Colonic mucosa (tissue), 4 donors: ENCODE measurements at regions not wholly inside any gene's neighbourhood (a gene's known extent, or its start where the extent isn't known, plus 50 kb on each side); places are given as distances from the start of the nearest gene placed in this dataset.

Source experiments
- DNase-seq: peaks from one replicate; pipeline ENCODE4 v3.0.0-alpha.2; 2020
- H3K27ac ChIP-seq: fragments of 200-600 bp; one replicate; pipeline ENCODE4 v1.8.0; 2021
- H3K27me3 ChIP-seq: fragments of 200-600 bp; one replicate; pipeline ENCODE4 v1.8.0; 2021
- H3K36me3 ChIP-seq: fragments of 200-600 bp; one replicate; pipeline ENCODE4 v1.8.0; 2021
- H3K4me1 ChIP-seq: fragments of 200-600 bp; one replicate; pipeline ENCODE4 v1.8.0; 2021; ENCODE audit warnings: mild to moderate bottlenecking
- H3K4me3 ChIP-seq: fragments of 200-600 bp; one replicate; pipeline ENCODE4 v1.8.0; 2021
- H3K9ac ChIP-seq, 2 donors: one replicate each; pipeline ENCODE4 v1.7.0; 2013; ENCODE audit warnings: control low read depth in 2 of 2, low read depth in 2 of 2, low read length in 2 of 2
- H3K9me3 ChIP-seq: fragments of 200-600 bp; one replicate; pipeline ENCODE4 v1.8.0; 2021
- intact Hi-C: fragments of 100-400 bp; cut with DNase I; formaldehyde crosslinking; loops from one replicate; pipeline ENCODE4 v1.14.1; 2022
- TF ChIP-seq, protein P1 (sequence below): fragments of 200-600 bp; IDR thresholded peaks from one replicate; pipeline ENCODE4 v1.8.0; 2022; ENCODE audit warnings: antibody characterized with exemption, mild to moderate bottlenecking
- donor health status: healthy.
- donor health status: DM: no; HTN: no; CAD: no.
- donor health status: DM: no; HTN: no; CAD: no.

DNA sequence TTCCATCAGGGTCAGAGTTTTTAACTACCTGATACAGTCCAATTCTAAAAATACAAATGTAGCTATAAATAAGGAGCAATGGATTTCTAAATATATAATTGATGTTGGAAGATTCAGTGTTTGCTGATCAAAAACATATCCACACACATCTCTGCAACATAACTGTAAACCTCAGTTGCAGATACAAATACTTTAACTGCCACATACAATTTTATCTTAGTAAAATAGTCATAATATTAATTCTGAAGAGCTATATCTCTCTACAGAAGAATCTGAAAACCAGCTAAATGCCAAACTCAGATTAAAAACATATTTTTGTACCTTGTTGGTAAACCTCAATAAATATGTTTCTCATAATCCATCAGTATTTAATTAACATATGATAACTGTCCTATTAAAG, 674.3 kb upstream of the INTU start:
- DNase-seq = no peak
- H3K9ac ChIP-seq = no peak overlapping the region
- no peak overlapping the region for H3K4me3 ChIP-seq
- no peaks in the 10 kb centered on the region for H3K36me3 ChIP-seq
- H3K27me3 ChIP-seq = no peaks in the 10 kb centered on the region
- TF ChIP-seq, protein P1, sequence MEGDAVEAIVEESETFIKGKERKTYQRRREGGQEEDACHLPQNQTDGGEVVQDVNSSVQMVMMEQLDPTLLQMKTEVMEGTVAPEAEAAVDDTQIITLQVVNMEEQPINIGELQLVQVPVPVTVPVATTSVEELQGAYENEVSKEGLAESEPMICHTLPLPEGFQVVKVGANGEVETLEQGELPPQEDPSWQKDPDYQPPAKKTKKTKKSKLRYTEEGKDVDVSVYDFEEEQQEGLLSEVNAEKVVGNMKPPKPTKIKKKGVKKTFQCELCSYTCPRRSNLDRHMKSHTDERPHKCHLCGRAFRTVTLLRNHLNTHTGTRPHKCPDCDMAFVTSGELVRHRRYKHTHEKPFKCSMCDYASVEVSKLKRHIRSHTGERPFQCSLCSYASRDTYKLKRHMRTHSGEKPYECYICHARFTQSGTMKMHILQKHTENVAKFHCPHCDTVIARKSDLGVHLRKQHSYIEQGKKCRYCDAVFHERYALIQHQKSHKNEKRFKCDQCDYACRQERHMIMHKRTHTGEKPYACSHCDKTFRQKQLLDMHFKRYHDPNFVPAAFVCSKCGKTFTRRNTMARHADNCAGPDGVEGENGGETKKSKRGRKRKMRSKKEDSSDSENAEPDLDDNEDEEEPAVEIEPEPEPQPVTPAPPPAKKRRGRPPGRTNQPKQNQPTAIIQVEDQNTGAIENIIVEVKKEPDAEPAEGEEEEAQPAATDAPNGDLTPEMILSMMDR = no peak
- H3K27ac ChIP-seq = no peak overlapping the region
- H3K9me3 ChIP-seq = no peaks in the 10 kb centered on the region
- no peaks in the 10 kb centered on the region for H3K4me1 ChIP-seq
- intact Hi-C loops = no loop called here

DNA sequence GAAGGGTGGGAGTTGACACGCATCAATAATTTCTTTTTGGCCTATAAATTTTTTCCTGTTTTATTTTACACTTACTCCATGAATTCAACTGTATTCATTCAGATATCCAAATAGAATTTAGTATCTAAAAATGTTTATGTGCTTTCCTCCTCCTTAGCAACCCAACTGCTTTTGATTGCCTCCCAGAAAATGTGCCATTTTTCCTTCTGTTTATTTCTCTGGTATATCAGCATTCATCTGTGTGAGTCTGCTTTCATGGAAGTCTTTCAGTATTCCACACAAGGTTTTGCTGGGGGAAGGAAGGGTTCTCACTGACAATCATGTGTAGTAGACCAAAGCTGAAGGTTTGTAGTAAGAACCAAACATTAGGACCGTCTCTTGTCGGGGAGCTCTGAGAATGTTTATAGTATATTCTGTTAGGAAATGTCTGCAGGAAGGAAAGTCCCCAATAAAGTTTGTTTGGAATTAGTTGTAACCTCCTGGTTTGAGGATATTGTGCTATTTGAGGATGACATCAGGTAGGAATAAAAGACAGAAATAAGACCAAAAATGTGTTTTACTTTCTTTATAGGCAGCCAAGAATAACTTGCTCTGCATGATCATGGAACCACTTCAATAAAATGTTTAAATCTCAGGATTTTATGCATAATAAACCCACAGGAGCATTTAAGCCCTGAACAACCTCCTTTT, 673.6 kb upstream of the INTU start:
- DNase-seq = no peak

DNA sequence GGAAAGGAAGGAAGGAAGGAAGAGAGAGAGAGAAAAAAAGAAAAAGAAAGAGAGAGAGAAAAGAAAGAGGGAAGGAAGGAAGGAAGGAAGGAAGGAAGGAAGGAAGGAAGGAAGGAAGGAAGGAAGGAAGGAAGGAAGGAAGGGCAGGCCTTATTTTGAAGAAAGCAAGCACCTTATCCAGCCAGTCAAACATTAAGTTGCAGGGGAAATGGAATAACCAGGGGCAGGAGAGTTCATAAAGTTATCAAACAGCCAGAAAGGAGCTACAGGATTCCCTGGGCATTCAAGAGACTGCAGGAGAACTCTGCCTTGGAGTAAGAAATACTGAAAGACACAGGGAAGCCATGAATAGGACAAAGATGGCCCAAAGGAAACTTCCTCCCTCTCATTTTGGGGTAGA, 672.0 kb upstream of the INTU start:
- TF ChIP-seq, protein P1 = no peak
- Histone ChIP-seq H3K4me1 (no peaks in the 10 kb centered on the region), H3K9ac (no peak overlapping the region), H3K27me3 (no peaks in the 10 kb centered on the region), H3K9me3 (no peaks in the 10 kb centered on the region), H3K4me3 (no peak overlapping the region), H3K27ac (no peak overlapping the region), H3K36me3 (no peaks in the 10 kb centered on the region)
- DNase-seq = no peak
- intact Hi-C loops = no loop called here

More for the DNA sequence above, 673.6 kb upstream of the INTU start:
- Histone ChIP-seq H3K9ac (no peak overlapping the region), H3K36me3 (no peaks in the 10 kb centered on the region), H3K9me3 (no peaks in the 10 kb centered on the region), H3K27me3 (no peaks in the 10 kb centered on the region), H3K4me3 (no peak overlapping the region), H3K4me1 (no peaks in the 10 kb centered on the region), H3K27ac (no peak overlapping the region)
- TF ChIP-seq, protein P1 = no peak
- intact Hi-C loops = no loop called here

DNA sequence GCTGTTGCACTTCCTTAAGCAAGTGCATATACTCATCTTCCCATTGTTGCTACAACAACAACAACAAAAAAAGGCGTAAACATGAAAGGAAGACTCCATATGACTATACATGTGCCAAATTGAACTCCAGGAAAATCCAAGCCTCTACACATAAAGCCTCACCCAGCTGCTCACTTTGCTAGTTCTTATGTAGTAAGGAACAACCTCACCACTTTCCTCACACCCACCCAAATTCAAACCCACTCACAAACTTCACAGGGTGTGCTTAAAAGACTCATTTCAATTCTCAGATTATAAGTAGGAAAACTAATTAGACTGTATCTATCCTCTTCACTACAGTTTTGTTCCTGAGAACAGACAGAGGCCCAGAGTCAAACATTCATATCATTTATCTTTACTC, 671.1 kb upstream of the INTU start:
- no peaks in the 10 kb centered on the region for H3K27me3 ChIP-seq
- no peak overlapping the region for H3K9ac ChIP-seq
- no peak for DNase-seq
- H3K27ac ChIP-seq = no peak overlapping the region
- H3K9me3 ChIP-seq = no peaks in the 10 kb centered on the region
- TF ChIP-seq, protein P1 = no peak
- intact Hi-C loops = no loop called here
- no peak overlapping the region for H3K4me3 ChIP-seq
- no peaks in the 10 kb centered on the region for H3K36me3 ChIP-seq
- no peaks in the 10 kb centered on the region for H3K4me1 ChIP-seq

DNA sequence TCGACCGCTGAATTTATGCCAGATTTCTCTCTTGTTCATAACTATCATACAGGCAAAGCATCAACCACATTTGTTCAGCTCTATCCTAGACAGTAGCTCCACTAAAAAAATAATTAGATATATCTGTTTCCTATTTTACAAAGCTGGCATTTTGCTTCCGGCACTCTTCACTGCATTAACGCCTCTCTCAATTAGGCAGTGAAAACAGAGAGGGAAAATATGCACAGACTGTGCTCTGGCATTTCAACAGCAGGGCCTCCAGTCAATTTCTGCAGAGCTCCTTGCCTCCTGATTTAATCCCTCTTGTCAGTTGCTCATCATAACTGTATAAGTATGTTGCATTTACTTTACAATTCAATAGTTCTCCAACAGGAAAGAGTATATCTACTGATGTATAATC, 666.9 kb upstream of the INTU start:
- intact Hi-C loops = no loop called here
- Histone ChIP-seq H3K9me3 (no peaks in the 10 kb centered on the region), H3K27me3 (no peaks in the 10 kb centered on the region), H3K4me3 (no peak overlapping the region), H3K9ac (no peak overlapping the region), H3K36me3 (no peaks in the 10 kb centered on the region), H3K27ac (no peak overlapping the region), H3K4me1 (no peaks in the 10 kb centered on the region)
- TF ChIP-seq, protein P1 = no peak
- no peak for DNase-seq
